ENCODE measurements at regions not wholly inside any gene's neighbourhood (a gene's known extent, or its start where the extent isn't known, plus 50 kb on each side); places are given as distances from the start of the nearest gene placed in this dataset.

GRCh38 chr13:78383071-78383484 is 220.3 kb downstream of the POU4F1 start:
- TF ChIP-seq, protein P1, sequence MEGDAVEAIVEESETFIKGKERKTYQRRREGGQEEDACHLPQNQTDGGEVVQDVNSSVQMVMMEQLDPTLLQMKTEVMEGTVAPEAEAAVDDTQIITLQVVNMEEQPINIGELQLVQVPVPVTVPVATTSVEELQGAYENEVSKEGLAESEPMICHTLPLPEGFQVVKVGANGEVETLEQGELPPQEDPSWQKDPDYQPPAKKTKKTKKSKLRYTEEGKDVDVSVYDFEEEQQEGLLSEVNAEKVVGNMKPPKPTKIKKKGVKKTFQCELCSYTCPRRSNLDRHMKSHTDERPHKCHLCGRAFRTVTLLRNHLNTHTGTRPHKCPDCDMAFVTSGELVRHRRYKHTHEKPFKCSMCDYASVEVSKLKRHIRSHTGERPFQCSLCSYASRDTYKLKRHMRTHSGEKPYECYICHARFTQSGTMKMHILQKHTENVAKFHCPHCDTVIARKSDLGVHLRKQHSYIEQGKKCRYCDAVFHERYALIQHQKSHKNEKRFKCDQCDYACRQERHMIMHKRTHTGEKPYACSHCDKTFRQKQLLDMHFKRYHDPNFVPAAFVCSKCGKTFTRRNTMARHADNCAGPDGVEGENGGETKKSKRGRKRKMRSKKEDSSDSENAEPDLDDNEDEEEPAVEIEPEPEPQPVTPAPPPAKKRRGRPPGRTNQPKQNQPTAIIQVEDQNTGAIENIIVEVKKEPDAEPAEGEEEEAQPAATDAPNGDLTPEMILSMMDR (IDR thresholded peaks at IDR 0.05; ENCODE audit: low read depth, low read length, poor library complexity, severe bottlenecking) = no peak
- no peak for TF ChIP-seq EZH2phosphoT487 (IDR thresholded peaks at IDR 0.05; ENCODE audit: borderline replicate concordance, low read length)

All from DOHH2 (cell line).